Renal cortical epithelial cell (primary cell): ENCODE measurements at regions not wholly inside any gene's neighbourhood (a gene's known extent, or its start where the extent isn't known, plus 50 kb on each side); places are given as distances from the start of the nearest gene placed in this dataset.

Experiments used
- DNase-seq: peaks from one replicate; pipeline ENCODE4 v3.0.0-alpha.2; 2011; ENCODE audit warnings: low read depth

DNA sequence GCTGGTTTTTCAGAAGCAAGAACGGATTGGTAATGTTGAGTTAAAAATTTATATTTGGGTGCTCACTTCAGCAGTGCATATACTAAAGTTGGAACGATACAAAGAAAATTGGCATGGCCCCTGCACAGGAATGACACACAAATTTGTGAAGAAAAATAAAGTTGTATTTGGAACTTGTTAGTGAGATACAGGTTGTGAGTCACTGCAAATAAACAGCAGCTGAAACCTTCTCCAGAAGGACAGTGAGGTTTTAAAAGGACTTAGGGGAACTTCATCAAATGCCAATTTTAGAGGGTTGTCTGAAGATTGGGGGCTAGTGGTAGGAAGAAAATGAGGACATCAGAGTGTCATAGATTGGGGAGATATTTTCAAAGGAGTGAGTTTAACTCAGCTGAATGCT, 79.7 kb upstream of the ELOVL6 start:
- DNase-seq: no peak

DNA sequence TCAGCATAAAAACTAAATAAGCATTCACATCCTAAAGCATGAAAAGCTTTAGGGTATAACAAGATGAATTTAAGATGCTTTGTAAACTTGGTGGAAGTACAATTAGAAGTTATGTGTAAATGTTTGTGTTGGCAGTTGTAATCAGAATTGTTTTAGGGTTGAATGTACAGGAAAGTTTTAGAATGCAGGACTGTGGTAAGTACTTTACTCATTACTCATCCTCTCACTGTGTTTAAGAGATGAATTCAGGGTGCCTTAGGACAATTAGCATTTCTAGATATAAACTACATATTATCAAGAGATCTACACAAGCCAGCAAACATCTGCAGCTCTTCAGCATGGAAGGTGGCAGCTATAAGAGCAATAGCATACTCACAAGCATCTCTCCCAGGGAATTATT, 77.5 kb upstream of the ELOVL6 start:
- DNase-seq: peak; percentile 83

DNA sequence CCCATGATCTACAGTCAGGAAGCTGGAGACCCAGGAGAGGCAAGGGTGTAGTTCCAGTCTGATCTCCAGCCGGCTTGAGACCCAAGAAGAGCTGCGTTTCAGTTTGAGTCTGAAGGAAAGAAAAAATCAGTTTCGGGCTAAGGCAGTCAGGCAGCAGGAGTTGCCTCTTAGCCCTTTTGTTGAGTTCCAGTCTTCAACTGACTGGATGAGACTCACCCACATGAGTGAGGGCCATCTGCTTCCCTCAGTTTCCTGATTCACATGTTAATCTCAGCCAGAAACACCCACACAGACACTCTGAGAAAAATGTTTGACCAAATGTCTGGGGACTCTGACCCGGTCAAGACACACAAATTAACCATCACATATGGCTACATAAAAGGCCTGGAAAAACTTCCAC, 73.6 kb upstream of the ELOVL6 start:
- no peak for DNase-seq

DNA sequence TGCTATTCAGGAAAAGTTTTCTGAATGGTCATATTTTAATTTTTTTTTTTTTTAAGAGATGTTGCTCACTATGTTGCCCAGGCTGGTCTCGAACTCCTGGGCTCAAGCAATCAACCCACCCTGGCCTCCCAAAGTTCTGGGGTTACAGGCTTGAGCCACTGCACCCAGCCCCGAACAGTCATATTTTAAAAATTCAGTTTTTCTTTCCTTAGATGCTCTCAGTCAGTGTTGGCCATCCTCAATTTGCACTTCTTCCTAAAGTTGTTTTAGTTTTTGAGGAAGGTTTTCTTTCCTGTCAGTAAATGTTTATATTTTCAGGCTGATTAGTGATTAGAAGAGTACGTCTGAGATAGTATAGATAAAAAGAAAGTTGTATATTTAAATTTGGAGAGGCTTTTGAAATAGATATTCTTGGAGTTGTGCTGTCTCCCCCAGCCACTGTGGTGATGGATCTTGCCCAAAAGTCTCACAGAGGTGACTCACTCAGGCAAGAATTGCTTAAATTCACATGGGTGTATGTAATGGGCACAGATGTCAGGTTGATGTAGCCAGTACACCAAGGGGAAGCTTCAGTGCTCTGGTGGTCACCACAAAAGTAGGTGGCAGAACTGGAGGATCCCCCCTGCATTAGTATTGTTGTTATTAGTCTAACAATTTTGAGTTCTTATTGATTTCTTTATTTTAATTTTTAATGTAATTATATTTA, 72.2 kb upstream of the ELOVL6 start:
- DNase-seq: peak; percentile 46

- no peak for DNase-seq
Measured at GRCh38 chr4:110268790-110269189, 70.4 kb upstream of the ELOVL6 start.

- DNase-seq: no peak
Measured at GRCh38 chr4:110268352-110268751, 69.9 kb upstream of the ELOVL6 start.

GRCh38 chr4:110266136-110266535, 67.7 kb upstream of the ELOVL6 start:
- DNase-seq: no peak

DNA sequence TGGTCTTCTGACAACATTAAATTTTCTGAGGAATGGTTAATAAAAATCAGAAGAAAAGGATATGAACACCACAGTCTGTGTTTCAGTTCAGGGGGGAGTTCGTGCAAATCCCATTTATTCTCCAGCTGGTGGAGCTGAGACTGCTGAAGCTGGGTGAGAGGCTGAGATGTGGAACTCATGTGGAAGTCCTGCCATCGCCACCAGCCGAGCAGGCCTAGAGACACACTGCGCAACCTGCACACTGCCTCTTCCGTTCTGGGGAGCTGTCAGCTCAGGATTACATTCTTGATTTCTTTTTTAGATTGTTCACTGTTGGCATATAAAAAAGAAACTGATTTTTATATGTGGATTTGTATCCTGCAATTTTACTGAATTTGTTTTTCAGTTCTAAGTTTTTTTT, 66.6 kb upstream of the ELOVL6 start:
- no peak for DNase-seq

DNA sequence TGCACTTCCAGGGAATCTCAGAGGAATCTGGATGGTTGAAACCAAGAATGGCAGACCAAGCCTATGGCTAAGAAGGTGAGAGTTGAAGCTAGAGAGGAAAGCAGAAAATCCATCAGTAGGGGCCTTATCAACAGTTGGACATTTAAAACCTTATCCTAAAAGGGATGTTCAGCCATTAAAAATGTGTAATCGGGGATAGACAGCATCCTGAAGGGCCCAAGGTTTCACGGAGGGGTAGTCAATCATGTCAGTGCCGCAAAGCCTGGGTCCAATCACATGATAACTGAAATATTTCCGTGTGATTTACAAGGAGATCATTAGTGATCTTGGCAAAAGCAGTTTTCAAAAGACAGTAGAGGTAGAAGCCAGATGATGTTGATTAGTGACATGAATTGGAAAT, 61.9 kb upstream of the ELOVL6 start:
- no peak for DNase-seq

GRCh38 chr4:110250023-110250387, 51.6 kb upstream of the ELOVL6 start:
- peak; percentile 88 for DNase-seq

DNA sequence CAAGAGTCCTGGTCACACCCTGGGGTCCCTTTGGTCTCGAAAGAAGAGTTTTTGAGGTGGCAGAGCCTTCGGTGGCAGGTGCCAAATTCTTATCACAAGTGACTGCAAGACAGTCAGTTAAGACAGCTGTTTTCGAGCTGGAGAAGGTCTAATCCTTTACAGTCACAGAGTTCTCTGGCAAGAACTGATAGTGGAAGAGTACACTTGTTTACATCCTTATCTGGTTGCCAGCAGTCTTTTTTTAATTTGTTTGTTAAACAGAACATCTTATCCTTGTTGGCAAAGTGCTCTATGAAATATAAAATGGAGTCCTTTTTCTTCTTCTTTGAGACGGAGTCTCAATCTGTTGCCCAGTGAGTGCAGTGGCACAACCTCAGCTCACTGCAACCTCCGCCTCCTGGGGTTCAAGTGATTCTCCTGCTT, 50.4 kb upstream of the ELOVL6 start:
- no peak for DNase-seq
